Spleen (tissue), 11 donors: ENCODE measurements at regions not wholly inside any gene's neighbourhood (a gene's known extent, or its start where the extent isn't known, plus 50 kb on each side); places are given as distances from the start of the nearest gene placed in this dataset.

Source experiments
- DNase-seq: peaks from one replicate; pipeline ENCODE4 v3.0.0-alpha.2; 2020
- H3K27ac ChIP-seq, 8 donors: fragments of 200-600 bp; sonication (generic) in 7 of 8; 1 replicate in 4 of 8; 2 replicates in 4 of 8; pipeline versions ENCODE4 v1.5.0 to v1.8.0; 2016 to 2021; ENCODE audit warnings: inconsistent platforms in 4 of 8, mild to moderate bottlenecking in 4 of 8, moderate library complexity in 1 of 8
- H3K27me3 ChIP-seq, 7 donors: fragments of 200-600 bp; sonication (generic) in 6 of 7; replicated peaks in 1 of 7; 1 replicate in 4 of 7; 2 replicates in 3 of 7; pipeline versions ENCODE4 v1.5.0 to v1.8.0; 2016 to 2021; ENCODE audit warnings: inconsistent platforms in 3 of 7, mild to moderate bottlenecking in 1 of 7
- H3K36me3 ChIP-seq, 6 donors: fragments of 200-600 bp; sonication (generic) in 5 of 6; 1 replicate in 4 of 6; 2 replicates in 2 of 6; pipeline versions ENCODE4 v1.5.0 to v1.8.0; 2016 to 2021; ENCODE audit warnings: inconsistent platforms in 2 of 6
- H3K4me1 ChIP-seq, 6 donors: fragments of 200-600 bp; sonication (generic) in 5 of 6; 1 replicate in 3 of 6; 2 replicates in 3 of 6; pipeline versions ENCODE4 v1.5.0 to v1.8.0; 2016 to 2021; ENCODE audit warnings: inconsistent platforms in 3 of 6
- H3K4me3 ChIP-seq, 8 donors: fragments of 200-600 bp; sonication (generic) in 7 of 8; 1 replicate in 4 of 8; 2 replicates in 4 of 8; pipeline versions ENCODE4 v1.5.0 to v1.8.0; 2016 to 2021; ENCODE audit warnings: inconsistent platforms in 4 of 8, mild to moderate bottlenecking in 4 of 8, moderate library complexity in 2 of 8
- H3K9me3 ChIP-seq, 8 donors: fragments of 200-600 bp; sonication (generic) in 7 of 8; 1 replicate in 4 of 8; 2 replicates in 4 of 8; pipeline versions ENCODE4 v1.5.0 to v1.8.0; 2016 to 2021; ENCODE audit warnings: inconsistent platforms in 4 of 8
- CTCF ChIP-seq, 11 experiments: fragments of 200-600 bp in 7 of 11; fragments of 450-650 bp in 4 of 11; sonication (generic) in 4 of 11; IDR thresholded peaks in 8 of 11; conservative IDR thresholded peaks in 3 of 11; 1 replicate in 7 of 11; 2 replicates in 4 of 11; pipeline versions ENCODE4 v1.4.0 to v1.8.0; 2016 to 2021; ENCODE audit warnings: antibody characterized with exemption in 11 of 11, inconsistent platforms in 4 of 11, mild to moderate bottlenecking in 1 of 11
- POLR2A ChIP-seq, 3 donors: fragments of 450-650 bp; IDR thresholded peaks; one replicate each; pipeline ENCODE4 v1.5.1; 2017; ENCODE audit warnings: antibody characterized with exemption in 3 of 3, mild to moderate bottlenecking in 1 of 3
- POLR2AphosphoS5 ChIP-seq, 3 donors: sonication (generic); formaldehyde crosslinking; IDR thresholded peaks; one replicate each; pipeline ENCODE4 v1.5.1; 2017; ENCODE audit warnings: antibody characterized with exemption in 3 of 3
- WGBS, 5 donors: extraction: QIAGEN DNeasy Blood & Tissue Kit in 3 of 5; methylation state at CpG; one replicate each; pipeline versions ENCODE4 v1.1.5 to v1.1.7; 2013 to 2018; 5-methylcytosine and 5-hydroxymethylcytosine counted together
- intact Hi-C: fragments of 100-400 bp; cut with DNase I; formaldehyde crosslinking; loops from one replicate; pipeline ENCODE4 v1.15.0; 2023; ENCODE audit warnings: low total_unique reads
- donor health status: healthy with polysubstance abuse.
- donor health status: DM: no; HTN: no; CAD: no; lungs with moderate emphysema.
- donor health status: DM: no; HTN: no; CAD: no.
- donor health status: Bipolar disorder and iron deficiency.
- donor health status: healthy.
- donor health status: DM: no; HTN: no; CAD: no.
- donor health status: DM: yes; HTN: yes; CAD: no.

GRCh38 chr21:27645285-27645684 is 678.4 kb upstream of the ADAMTS5 start:
- Histone ChIP-seq H3K27me3 (no peaks in the 10 kb centered on the region), H3K36me3 (no peaks in the 10 kb centered on the region), H3K4me3 (no peak overlapping the region), H3K9me3 (peaks cover 0 to 5% (median 0%) of the 10 kb centered on the region in 8 donors), H3K4me1 (no peaks in the 10 kb centered on the region), H3K27ac (no peak overlapping the region)
- no peak for DNase-seq
- TF ChIP-seq POLR2AphosphoS5 (IDR thresholded peaks at IDR 0.05): no peak
- no peak for TF ChIP-seq POLR2A (IDR thresholded peaks at IDR 0.05)
- no peak for TF ChIP-seq CTCF (IDR thresholded peaks at IDR 0.05 in 8 of 11, conservative IDR thresholded peaks at IDR 0.05 in 3 of 11)
- intact Hi-C loops: no loop called here

GRCh38 chr21:27643326-27643725 is 676.4 kb upstream of the ADAMTS5 start:
- H3K36me3 ChIP-seq: no peaks in the 10 kb centered on the region
- no peak overlapping the region for H3K27ac ChIP-seq
- no peaks in the 10 kb centered on the region for H3K27me3 ChIP-seq
- intact Hi-C loops: no loop called here
- H3K4me1 ChIP-seq: no peaks in the 10 kb centered on the region
- WGBS, 5 donors: 81 to 95% (median 91%) methylated on average over 1 of the region's 1 CpG
- no peak for DNase-seq
- no peak overlapping the region for H3K4me3 ChIP-seq
- TF ChIP-seq POLR2A (IDR thresholded peaks at IDR 0.05): no peak
- TF ChIP-seq CTCF (IDR thresholded peaks at IDR 0.05 in 8 of 11, conservative IDR thresholded peaks at IDR 0.05 in 3 of 11): no peak
- no peak for TF ChIP-seq POLR2AphosphoS5 (IDR thresholded peaks at IDR 0.05)
- H3K9me3 ChIP-seq: peaks cover 0 to 5% (median 0%) of the 10 kb centered on the region in 8 donors

GRCh38 chr21:27639286-27639685 is 672.4 kb upstream of the ADAMTS5 start:
- no peaks in the 10 kb centered on the region for H3K36me3 ChIP-seq
- DNase-seq: no peak
- no peak overlapping the region for H3K4me3 ChIP-seq
- no peaks in the 10 kb centered on the region for H3K4me1 ChIP-seq
- no peaks in the 10 kb centered on the region for H3K27me3 ChIP-seq
- intact Hi-C loops: no loop called here
- TF ChIP-seq POLR2A (IDR thresholded peaks at IDR 0.05) (no peak), POLR2AphosphoS5 (IDR thresholded peaks at IDR 0.05) (no peak), CTCF (IDR thresholded peaks at IDR 0.05 in 8 of 11, conservative IDR thresholded peaks at IDR 0.05 in 3 of 11) (no peak)
- peaks cover 0 to 5% (median 0%) of the 10 kb centered on the region in 8 donors for H3K9me3 ChIP-seq
- no peak overlapping the region for H3K27ac ChIP-seq

- WGBS, 5 donors: 37 to 69% (median 44%) methylated on average over 2 of the region's 2 CpGs
- intact Hi-C loops: no loop called here
- peaks cover 0 to 5% (median 0%) of the 10 kb centered on the region in 8 donors for H3K9me3 ChIP-seq
- no peak for DNase-seq
- no peaks in the 10 kb centered on the region for H3K36me3 ChIP-seq
- H3K27me3 ChIP-seq: no peaks in the 10 kb centered on the region
- H3K27ac ChIP-seq: no peak overlapping the region
- no peak overlapping the region for H3K4me3 ChIP-seq
- H3K4me1 ChIP-seq: no peaks in the 10 kb centered on the region
- TF ChIP-seq POLR2A (IDR thresholded peaks at IDR 0.05) (no peak), POLR2AphosphoS5 (IDR thresholded peaks at IDR 0.05) (no peak), CTCF (IDR thresholded peaks at IDR 0.05 in 8 of 11, conservative IDR thresholded peaks at IDR 0.05 in 3 of 11) (no peak)
Observed at GRCh38 chr21:27636656-27637055, 669.8 kb upstream of the ADAMTS5 start.
